AG09319 (cell line): ENCODE measurements at regions not wholly inside any gene's neighbourhood (a gene's known extent, or its start where the extent isn't known, plus 50 kb on each side); places are given as distances from the start of the nearest gene placed in this dataset.

ENCODE experiments used
- DNase-seq: peaks from one replicate; pipeline ENCODE4 v3.0.0-alpha.2; 2010; ENCODE audit warnings: low read depth; ENCODE audit errors: extremely low read depth
- CTCF ChIP-seq: IDR thresholded peaks from 2 replicates; pipeline ENCODE4 v1.5.1; 2011; ENCODE audit warnings: low read depth, mild to moderate bottlenecking, inconsistent platforms, low read length, moderate library complexity

- no peak for DNase-seq
- TF ChIP-seq CTCF, result no peak
These were observed 168.5 kb upstream of the DMD start for GRCh38 chrX:33379839-33380238.

GRCh38 chrX:33357606-33358005 lies 146.3 kb upstream of the DMD start:
- DNase-seq, result no peak
- TF ChIP-seq CTCF, result no peak

- no peak for TF ChIP-seq CTCF
- no peak for DNase-seq
These were observed 127.9 kb upstream of the DMD start for GRCh38 chrX:33339219-33339618.

GRCh38 chrX:33336783-33337182 lies 125.4 kb upstream of the DMD start:
- TF ChIP-seq CTCF, result peak; percentile 33
- no peak for DNase-seq

GRCh38 chrX:33333271-33333670 lies 121.9 kb upstream of the DMD start:
- TF ChIP-seq CTCF, result no peak
- no peak for DNase-seq

GRCh38 chrX:33330798-33331197 lies 119.4 kb upstream of the DMD start:
- DNase-seq, result no peak
- TF ChIP-seq CTCF, result no peak

- DNase-seq, result no peak
- no peak for TF ChIP-seq CTCF
These were observed 112.8 kb upstream of the DMD start for GRCh38 chrX:33324099-33324498.

- DNase-seq, result no peak
- TF ChIP-seq CTCF, result no peak
These were observed 96.6 kb upstream of the DMD start for GRCh38 chrX:33307911-33308354.
